ENCODE measurements at regions not wholly inside any gene's neighbourhood (a gene's known extent, or its start where the extent isn't known, plus 50 kb on each side); places are given as distances from the start of the nearest gene placed in this dataset.
A peak's percentile ranks its signal among the peaks of the same experiment; 100 is the strongest.

GRCh38 chr5:114207615-114208014, 154.3 kb upstream of the KCNN2 start:
- no peaks in the 10 kb centered on the region for H3K36me3 ChIP-seq
- H3K4me3 ChIP-seq = no peak overlapping the region
- DNase-seq (ENCODE audit: low read depth in 1 of 2, low spot score in 2 of 2) = no peak
- no peaks in the 10 kb centered on the region for H3K9me3 ChIP-seq (replicated peaks)
- H3K4me1 ChIP-seq (replicated peaks) = no peaks in the 10 kb centered on the region
- H3K27me3 ChIP-seq (replicated peaks) = no peaks in the 10 kb centered on the region
- H3K27ac ChIP-seq = no peak overlapping the region

GRCh38 chr5:114208120-114208519, 153.8 kb upstream of the KCNN2 start:
- Histone ChIP-seq H3K4me1 (replicated peaks) (no peaks in the 10 kb centered on the region), H3K27me3 (replicated peaks) (no peaks in the 10 kb centered on the region), H3K27ac (no peak overlapping the region), H3K36me3 (no peaks in the 10 kb centered on the region), H3K9me3 (replicated peaks) (no peaks in the 10 kb centered on the region), H3K4me3 (no peak overlapping the region)
- DNase-seq (ENCODE audit: low read depth in 1 of 2, low spot score in 2 of 2) = no peak

- Histone ChIP-seq H3K9me3 (replicated peaks) (no peaks in the 10 kb centered on the region), H3K4me1 (replicated peaks) (no peaks in the 10 kb centered on the region), H3K36me3 (no peaks in the 10 kb centered on the region), H3K27me3 (replicated peaks) (no peaks in the 10 kb centered on the region), H3K27ac (no peak overlapping the region), H3K4me3 (no peak overlapping the region)
- DNase-seq (ENCODE audit: low read depth in 1 of 2, low spot score in 2 of 2) = no peak
Observed at GRCh38 chr5:114208588-114208987, 153.3 kb upstream of the KCNN2 start.

- H3K4me3 ChIP-seq = no peak overlapping the region
- H3K9me3 ChIP-seq (replicated peaks) = no peaks in the 10 kb centered on the region
- H3K36me3 ChIP-seq = no peaks in the 10 kb centered on the region
- no peaks in the 10 kb centered on the region for H3K27me3 ChIP-seq (replicated peaks)
- no peak overlapping the region for H3K27ac ChIP-seq
- DNase-seq (ENCODE audit: low read depth in 1 of 2, low spot score in 2 of 2) = no peak
- H3K4me1 ChIP-seq (replicated peaks) = no peaks in the 10 kb centered on the region
Observed at GRCh38 chr5:114210662-114211061, 151.2 kb upstream of the KCNN2 start.

GRCh38 chr5:114221807-114222206, 140.1 kb upstream of the KCNN2 start:
- no peak for DNase-seq (ENCODE audit: low read depth in 1 of 2, low spot score in 2 of 2)
- Histone ChIP-seq H3K4me3 (no peak overlapping the region), H3K9me3 (replicated peaks) (no peaks in the 10 kb centered on the region), H3K27ac (no peak overlapping the region), H3K27me3 (replicated peaks) (no peaks in the 10 kb centered on the region), H3K4me1 (replicated peaks) (no peaks in the 10 kb centered on the region), H3K36me3 (no peaks in the 10 kb centered on the region)

GRCh38 chr5:114223866-114224265, 138.0 kb upstream of the KCNN2 start:
- H3K36me3 ChIP-seq = no peaks in the 10 kb centered on the region
- no peak for DNase-seq (ENCODE audit: low read depth in 1 of 2, low spot score in 2 of 2)
- no peaks in the 10 kb centered on the region for H3K27me3 ChIP-seq (replicated peaks)
- no peaks in the 10 kb centered on the region for H3K9me3 ChIP-seq (replicated peaks)
- H3K4me1 ChIP-seq (replicated peaks) = no peaks in the 10 kb centered on the region
- no peak overlapping the region for H3K4me3 ChIP-seq
- no peak overlapping the region for H3K27ac ChIP-seq

- Histone ChIP-seq H3K4me3 (no peak overlapping the region), H3K27me3 (replicated peaks) (no peaks in the 10 kb centered on the region), H3K27ac (no peak overlapping the region), H3K4me1 (replicated peaks) (peaks cover 9% of the 10 kb centered on the region), H3K9me3 (replicated peaks) (no peaks in the 10 kb centered on the region; the same call in 1 of the 2 replicates), H3K36me3 (no peaks in the 10 kb centered on the region)
- DNase-seq (ENCODE audit: low read depth in 1 of 2, low spot score in 2 of 2) = no peak
Observed at GRCh38 chr5:114237766-114238165, 124.1 kb upstream of the KCNN2 start.

GRCh38 chr5:114238771-114239313, 123.0 kb upstream of the KCNN2 start:
- Histone ChIP-seq H3K4me1 (replicated peaks) (peaks cover 19% of the 10 kb centered on the region), H3K27me3 (replicated peaks) (no peaks in the 10 kb centered on the region), H3K4me3 (no peak overlapping the region), H3K36me3 (no peaks in the 10 kb centered on the region), H3K9me3 (replicated peaks) (no peaks in the 10 kb centered on the region; the same call in 1 of the 2 replicates), H3K27ac (no peak overlapping the region)
- no peak for DNase-seq (ENCODE audit: low read depth in 1 of 2, low spot score in 2 of 2)

- H3K4me3 ChIP-seq = no peak overlapping the region
- no peaks in the 10 kb centered on the region for H3K27me3 ChIP-seq (replicated peaks)
- peak in 1 of 2 experiments; percentile 87 for DNase-seq (ENCODE audit: low read depth in 1 of 2, low spot score in 2 of 2)
Observed at GRCh38 chr5:114243281-114243971, 118.4 kb upstream of the KCNN2 start.

GRCh38 chr5:114243972-114244317, 117.9 kb upstream of the KCNN2 start:
- Histone ChIP-seq H3K27ac (peak overlapping the region; percentile 89), H3K9me3 (replicated peaks) (no peaks in the 10 kb centered on the region), H3K27me3 (replicated peaks) (no peaks in the 10 kb centered on the region), H3K4me1 (replicated peaks) (peaks cover 44% of the 10 kb centered on the region), H3K36me3 (no peaks in the 10 kb centered on the region), H3K4me3 (no peak overlapping the region)
- no peak for DNase-seq (ENCODE audit: low read depth in 1 of 2, low spot score in 2 of 2)

More at GRCh38 chr5:114243281-114243971, 118.4 kb upstream of the KCNN2 start:
- Histone ChIP-seq H3K36me3 (no peaks in the 10 kb centered on the region), H3K9me3 (replicated peaks) (no peaks in the 10 kb centered on the region), H3K27ac (peak overlapping the region; percentile 89), H3K4me1 (replicated peaks) (peaks cover 40% of the 10 kb centered on the region)

- H3K9me3 ChIP-seq (replicated peaks) = no peaks in the 10 kb centered on the region
- H3K4me3 ChIP-seq = no peak overlapping the region
- no peaks in the 10 kb centered on the region for H3K27me3 ChIP-seq (replicated peaks)
- peak overlapping the region; percentile 90 for H3K27ac ChIP-seq
- peaks cover 46% of the 10 kb centered on the region for H3K4me1 ChIP-seq (replicated peaks)
- no peaks in the 10 kb centered on the region for H3K36me3 ChIP-seq
- DNase-seq (ENCODE audit: low read depth in 1 of 2, low spot score in 2 of 2) = peak in 1 of 2 experiments; percentile 87
Observed at GRCh38 chr5:114249823-114250222, 112.0 kb upstream of the KCNN2 start.

GRCh38 chr5:114250536-114250935, 111.3 kb upstream of the KCNN2 start:
- no peaks in the 10 kb centered on the region for H3K36me3 ChIP-seq
- no peaks in the 10 kb centered on the region for H3K9me3 ChIP-seq (replicated peaks)
- peak overlapping the region; percentile 90 for H3K27ac ChIP-seq
- H3K27me3 ChIP-seq (replicated peaks) = no peaks in the 10 kb centered on the region
- no peak overlapping the region for H3K4me3 ChIP-seq
- no peak for DNase-seq (ENCODE audit: low read depth in 1 of 2, low spot score in 2 of 2)
- H3K4me1 ChIP-seq (replicated peaks) = peaks cover 39% of the 10 kb centered on the region

- Histone ChIP-seq H3K9me3 (replicated peaks) (no peaks in the 10 kb centered on the region), H3K36me3 (no peaks in the 10 kb centered on the region), H3K27ac (no peak overlapping the region), H3K4me1 (replicated peaks) (peaks cover 35% of the 10 kb centered on the region), H3K27me3 (replicated peaks) (no peaks in the 10 kb centered on the region), H3K4me3 (no peak overlapping the region)
- no peak for DNase-seq (ENCODE audit: low read depth in 1 of 2, low spot score in 2 of 2)
Observed at GRCh38 chr5:114252226-114252625, 109.6 kb upstream of the KCNN2 start.

- H3K4me3 ChIP-seq = no peak overlapping the region
- no peaks in the 10 kb centered on the region for H3K27me3 ChIP-seq (replicated peaks)
- peaks cover 20% of the 10 kb centered on the region for H3K4me1 ChIP-seq (replicated peaks)
- DNase-seq (ENCODE audit: low read depth in 1 of 2, low spot score in 2 of 2) = no peak
- H3K36me3 ChIP-seq = no peaks in the 10 kb centered on the region
- no peak overlapping the region for H3K27ac ChIP-seq
- H3K9me3 ChIP-seq (replicated peaks) = no peaks in the 10 kb centered on the region
Observed at GRCh38 chr5:114255260-114255659, 106.6 kb upstream of the KCNN2 start.

GRCh38 chr5:114261989-114262388, 99.9 kb upstream of the KCNN2 start:
- H3K4me1 ChIP-seq (replicated peaks) = no peaks in the 10 kb centered on the region
- no peak for DNase-seq (ENCODE audit: low read depth in 1 of 2, low spot score in 2 of 2)
- H3K9me3 ChIP-seq (replicated peaks) = no peaks in the 10 kb centered on the region
- no peak overlapping the region for H3K4me3 ChIP-seq
- H3K27ac ChIP-seq = no peak overlapping the region
- no peaks in the 10 kb centered on the region for H3K36me3 ChIP-seq
- H3K27me3 ChIP-seq (replicated peaks) = no peaks in the 10 kb centered on the region
